Ascending aorta (tissue), 2 donors: ENCODE measurements at regions not wholly inside any gene's neighbourhood (a gene's known extent, or its start where the extent isn't known, plus 50 kb on each side); places are given as distances from the start of the nearest gene placed in this dataset.

Experiments
- DNase-seq, 2 donors: peaks; one replicate each; pipeline ENCODE4 v3.0.0-alpha.2; 2019; ENCODE audit warnings: low spot score in 2 of 2
- H3K27ac ChIP-seq, 2 donors: fragments of 200-600 bp; sonication (generic); one replicate each; pipeline ENCODE4 v1.5.1; 2016 to 2017; ENCODE audit warnings: mild to moderate bottlenecking in 1 of 2
- H3K27me3 ChIP-seq: fragments of 200-600 bp; sonication (generic); one replicate; pipeline ENCODE4 v1.5.1; 2017
- H3K36me3 ChIP-seq, 2 donors: fragments of 200-600 bp; sonication (generic); one replicate each; pipeline ENCODE4 v1.5.1; 2016
- H3K4me1 ChIP-seq, 2 donors: fragments of 200-600 bp; sonication (generic); one replicate each; pipeline ENCODE4 v1.5.1; 2016 to 2017; ENCODE audit warnings: mild to moderate bottlenecking in 1 of 2
- H3K4me3 ChIP-seq, 2 donors: fragments of 200-600 bp; sonication (generic); one replicate each; pipeline ENCODE4 v1.5.1; 2016 to 2017; ENCODE audit warnings: mild to moderate bottlenecking in 1 of 2
- H3K9me3 ChIP-seq, 2 donors: fragments of 200-600 bp; sonication (generic); one replicate each; pipeline ENCODE4 v1.5.1; 2016
- CTCF ChIP-seq, 3 experiments: fragments of 200-600 bp in 2 of 3; fragments of 450-650 bp in 1 of 3; sonication (generic) in 2 of 3; IDR thresholded peaks; one replicate each; pipeline ENCODE4 v1.5.1; 2016 to 2019; ENCODE audit warnings: antibody characterized with exemption in 3 of 3, mild to moderate bottlenecking in 1 of 3, moderate library complexity in 1 of 3
- intact Hi-C: fragments of 100-400 bp; cut with DNase I; formaldehyde crosslinking; loops from one replicate; pipeline ENCODE4 v1.15.1; 2023

- no peak for TF ChIP-seq CTCF (IDR thresholded peaks at IDR 0.05)
- no peak for DNase-seq
- H3K36me3 ChIP-seq, result no peaks in the 10 kb centered on the region
- intact Hi-C loops, result no loop called here
- no peak overlapping the region for H3K27ac ChIP-seq
- no peaks in the 10 kb centered on the region for H3K4me1 ChIP-seq
- H3K27me3 ChIP-seq, result no peaks in the 10 kb centered on the region
- H3K4me3 ChIP-seq, result no peak overlapping the region
- no peaks in the 10 kb centered on the region for H3K9me3 ChIP-seq
Observed at GRCh38 chr1:164479242-164479641, 79.7 kb upstream of the PBX1 start.

GRCh38 chr1:164480285-164480907, 78.6 kb upstream of the PBX1 start:
- Histone ChIP-seq H3K27ac (no peak overlapping the region), H3K4me1 (no peaks in the 10 kb centered on the region), H3K9me3 (no peaks in the 10 kb centered on the region), H3K36me3 (no peaks in the 10 kb centered on the region), H3K4me3 (no peak overlapping the region), H3K27me3 (no peaks in the 10 kb centered on the region)
- no peak for DNase-seq
- intact Hi-C loops, result no loop called here
- TF ChIP-seq CTCF (IDR thresholded peaks at IDR 0.05), result no peak

GRCh38 chr1:164495905-164496304, 63.1 kb upstream of the PBX1 start:
- TF ChIP-seq CTCF (IDR thresholded peaks at IDR 0.05), result no peak
- Histone ChIP-seq H3K27me3 (no peaks in the 10 kb centered on the region), H3K36me3 (no peaks in the 10 kb centered on the region), H3K4me1 (no peaks in the 10 kb centered on the region), H3K9me3 (no peaks in the 10 kb centered on the region), H3K27ac (no peak overlapping the region), H3K4me3 (no peak overlapping the region)
- no peak for DNase-seq
- intact Hi-C loops, result no loop called here

GRCh38 chr1:164498792-164499191, 60.2 kb upstream of the PBX1 start:
- Histone ChIP-seq H3K27me3 (no peaks in the 10 kb centered on the region), H3K36me3 (no peaks in the 10 kb centered on the region), H3K4me3 (no peak overlapping the region), H3K9me3 (peaks cover 0 to 7% of the 10 kb centered on the region in 2 donors), H3K27ac (no peak overlapping the region), H3K4me1 (no peaks in the 10 kb centered on the region)
- no peak for TF ChIP-seq CTCF (IDR thresholded peaks at IDR 0.05)
- intact Hi-C loops, result no loop called here
- no peak for DNase-seq

- intact Hi-C loops, result no loop called here
- no peaks in the 10 kb centered on the region for H3K4me1 ChIP-seq
- H3K36me3 ChIP-seq, result no peaks in the 10 kb centered on the region
- DNase-seq, result no peak
- no peak for TF ChIP-seq CTCF (IDR thresholded peaks at IDR 0.05)
- H3K9me3 ChIP-seq, result peaks cover 0 to 7% of the 10 kb centered on the region in 2 donors
- H3K27me3 ChIP-seq, result no peaks in the 10 kb centered on the region
- H3K4me3 ChIP-seq, result no peak overlapping the region
- H3K27ac ChIP-seq, result no peak overlapping the region
Observed at GRCh38 chr1:164504749-164505148, 54.2 kb upstream of the PBX1 start.
